Tibial nerve (tissue), 4 donors: ENCODE measurements at regions not wholly inside any gene's neighbourhood (a gene's known extent, or its start where the extent isn't known, plus 50 kb on each side); places are given as distances from the start of the nearest gene placed in this dataset.
"Not testable (repeated sequence)": the region's sequence is repeated elsewhere in the genome, so short reads cannot be mapped to it uniquely, and the experiment has no call there.

Experiments used
- DNase-seq, 2 donors: peaks; one replicate each; pipeline ENCODE4 v3.0.0-alpha.2; 2019; ENCODE audit warnings: low spot score in 2 of 2
- H3K27ac ChIP-seq, 4 donors: fragments of 200-600 bp; sonication (generic) in 3 of 4; one replicate each; pipeline ENCODE4 v1.5.1; 2017 to 2019; ENCODE audit warnings: mild to moderate bottlenecking in 1 of 4
- H3K27me3 ChIP-seq, 2 donors: fragments of 200-600 bp; sonication (generic) in 1 of 2; one replicate each; pipeline versions ENCODE4 v1.5.1 to v1.6.0; 2017 to 2019
- H3K36me3 ChIP-seq, 3 donors: fragments of 200-600 bp; sonication (generic); one replicate each; pipeline ENCODE4 v1.5.1; 2018 to 2019
- H3K4me1 ChIP-seq, 4 donors: fragments of 200-600 bp; sonication (generic) in 3 of 4; one replicate each; pipeline ENCODE4 v1.5.1; 2017 to 2019
- H3K4me3 ChIP-seq, 4 donors: fragments of 200-600 bp; sonication (generic) in 3 of 4; one replicate each; pipeline ENCODE4 v1.5.1; 2017 to 2019; ENCODE audit warnings: mild to moderate bottlenecking in 1 of 4, moderate library complexity in 1 of 4
- H3K9me3 ChIP-seq, 4 donors: fragments of 200-600 bp; sonication (generic) in 3 of 4; one replicate each; pipeline ENCODE4 v1.5.1; 2017 to 2019
- EP300 ChIP-seq, 2 donors: sonication (generic); formaldehyde crosslinking; IDR thresholded peaks; one replicate each; pipeline ENCODE4 v1.6.1; 2017; ENCODE audit warnings: antibody characterized with exemption in 2 of 2, mild to moderate bottlenecking in 1 of 2
- POLR2A ChIP-seq, 2 donors: fragments of 450-650 bp; IDR thresholded peaks; one replicate each; pipeline ENCODE4 v1.6.1; 2017; ENCODE audit warnings: antibody characterized with exemption in 2 of 2, mild to moderate bottlenecking in 2 of 2, moderate library complexity in 2 of 2
- WGBS, 2 donors: methylation state at CpG; one replicate each; pipeline ENCODE4 v1.1.5; 2018; 5-methylcytosine and 5-hydroxymethylcytosine counted together
- TF ChIP-seq, protein P1 (sequence below), 5 experiments: fragments of 200-600 bp in 3 of 5; fragments of 450-650 bp in 2 of 5; sonication (generic) in 3 of 5; IDR thresholded peaks; one replicate each; pipeline ENCODE4 v1.5.1; 2016 to 2019; ENCODE audit warnings: antibody characterized with exemption in 5 of 5, mild to moderate bottlenecking in 3 of 5, moderate library complexity in 2 of 5

DNA sequence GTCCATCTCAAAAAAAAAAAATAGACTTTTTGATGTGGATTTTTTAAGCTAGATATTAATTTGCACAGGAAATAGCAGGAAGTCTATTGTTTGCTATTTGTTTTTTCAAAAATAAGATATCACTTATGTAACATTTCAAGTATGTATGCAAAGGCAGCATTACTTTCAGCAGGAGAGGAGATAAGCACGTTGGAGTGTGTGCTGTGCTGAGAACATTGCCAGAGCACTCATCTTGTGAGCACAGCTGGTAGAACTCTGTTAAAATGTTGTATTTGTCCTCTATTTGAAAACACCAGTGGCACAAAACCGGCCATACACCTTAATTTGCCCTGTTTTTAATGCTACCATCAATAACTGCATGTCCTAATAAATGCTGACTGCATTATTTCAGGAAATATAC is 1061.9 kb upstream of the CDH18 start:
- TF ChIP-seq EP300 (IDR thresholded peaks at IDR 0.05) (no peak), POLR2A (IDR thresholded peaks at IDR 0.05) (no peak)
- TF ChIP-seq, protein P1, sequence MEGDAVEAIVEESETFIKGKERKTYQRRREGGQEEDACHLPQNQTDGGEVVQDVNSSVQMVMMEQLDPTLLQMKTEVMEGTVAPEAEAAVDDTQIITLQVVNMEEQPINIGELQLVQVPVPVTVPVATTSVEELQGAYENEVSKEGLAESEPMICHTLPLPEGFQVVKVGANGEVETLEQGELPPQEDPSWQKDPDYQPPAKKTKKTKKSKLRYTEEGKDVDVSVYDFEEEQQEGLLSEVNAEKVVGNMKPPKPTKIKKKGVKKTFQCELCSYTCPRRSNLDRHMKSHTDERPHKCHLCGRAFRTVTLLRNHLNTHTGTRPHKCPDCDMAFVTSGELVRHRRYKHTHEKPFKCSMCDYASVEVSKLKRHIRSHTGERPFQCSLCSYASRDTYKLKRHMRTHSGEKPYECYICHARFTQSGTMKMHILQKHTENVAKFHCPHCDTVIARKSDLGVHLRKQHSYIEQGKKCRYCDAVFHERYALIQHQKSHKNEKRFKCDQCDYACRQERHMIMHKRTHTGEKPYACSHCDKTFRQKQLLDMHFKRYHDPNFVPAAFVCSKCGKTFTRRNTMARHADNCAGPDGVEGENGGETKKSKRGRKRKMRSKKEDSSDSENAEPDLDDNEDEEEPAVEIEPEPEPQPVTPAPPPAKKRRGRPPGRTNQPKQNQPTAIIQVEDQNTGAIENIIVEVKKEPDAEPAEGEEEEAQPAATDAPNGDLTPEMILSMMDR (IDR thresholded peaks at IDR 0.05) = no peak
- WGBS, 2 donors = 53 to 65% methylated on average over 2 of the region's 2 CpGs
- H3K36me3 ChIP-seq = no peaks in the 10 kb centered on the region
- H3K9me3 ChIP-seq = no peaks in the 10 kb centered on the region
- no peak overlapping the region for H3K4me3 ChIP-seq
- H3K4me1 ChIP-seq = no peaks in the 10 kb centered on the region
- DNase-seq = no peak
- H3K27ac ChIP-seq = no peak overlapping the region
- H3K27me3 ChIP-seq = no peaks in the 10 kb centered on the region

DNA sequence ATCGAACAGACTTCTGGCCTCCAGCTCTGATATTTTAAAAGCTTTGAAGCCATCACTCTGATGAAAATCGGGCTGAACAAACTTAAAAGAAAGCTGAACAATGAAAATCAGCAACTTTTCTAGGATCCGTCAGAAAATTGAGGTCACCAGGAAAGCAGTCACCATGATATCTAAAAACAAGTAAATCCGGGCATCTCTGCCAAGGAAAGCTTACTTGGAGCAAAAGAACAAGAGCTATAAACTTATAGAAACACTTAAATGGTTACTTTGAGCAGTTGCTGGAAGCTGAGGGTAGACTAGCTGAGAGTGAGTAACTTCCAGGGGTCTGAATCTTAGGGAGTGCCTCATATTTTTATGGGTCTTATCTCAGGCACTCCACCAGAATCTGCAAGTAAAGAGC is 1043.0 kb upstream of the CDH18 start:
- WGBS, 2 donors = 77 to 79% methylated on average over 4 of the region's 4 CpGs

DNA sequence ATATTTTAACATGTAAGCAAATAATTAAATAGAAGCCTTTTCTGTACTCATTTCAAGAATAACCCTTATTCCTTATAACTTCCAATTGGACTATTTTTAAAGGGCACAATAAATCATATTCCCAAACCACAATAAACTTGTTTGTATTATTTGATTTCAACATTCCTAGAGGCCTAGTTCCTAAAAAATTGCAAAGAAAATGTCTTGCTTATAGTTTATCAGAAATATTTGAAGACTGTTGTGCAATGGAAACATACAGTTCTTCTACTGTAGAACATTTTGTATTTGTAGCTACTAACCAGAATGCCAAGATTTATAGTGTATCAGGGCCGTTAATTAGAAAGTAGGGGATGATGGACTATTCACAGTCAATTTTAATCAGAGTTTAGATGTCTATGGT is 1037.0 kb upstream of the CDH18 start:
- WGBS, 2 donors = 47 to 53% methylated on average over 1 of the region's 1 CpG
- no peaks in the 10 kb centered on the region for H3K36me3 ChIP-seq
- no peaks in the 10 kb centered on the region for H3K4me1 ChIP-seq
- H3K27me3 ChIP-seq = no peaks in the 10 kb centered on the region
- no peak overlapping the region for H3K27ac ChIP-seq
- no peak overlapping the region for H3K4me3 ChIP-seq
- DNase-seq = no peak
- TF ChIP-seq POLR2A (IDR thresholded peaks at IDR 0.05) = no peak
- TF ChIP-seq, protein P1 (IDR thresholded peaks at IDR 0.05) = no peak
- no peak for TF ChIP-seq EP300 (IDR thresholded peaks at IDR 0.05)
- peaks cover 0 to 14% (median 0%) of the 10 kb centered on the region in 4 donors for H3K9me3 ChIP-seq

More for the DNA sequence above, 1043.0 kb upstream of the CDH18 start:
- H3K4me1 ChIP-seq = no peaks in the 10 kb centered on the region
- no peaks in the 10 kb centered on the region for H3K27me3 ChIP-seq
- H3K4me3 ChIP-seq = no peak overlapping the region
- no peaks in the 10 kb centered on the region for H3K9me3 ChIP-seq
- no peaks in the 10 kb centered on the region for H3K36me3 ChIP-seq
- TF ChIP-seq EP300 (IDR thresholded peaks at IDR 0.05) (no peak), POLR2A (IDR thresholded peaks at IDR 0.05) (no peak)
- TF ChIP-seq, protein P1 (IDR thresholded peaks at IDR 0.05) = no peak
- DNase-seq = no peak
- no peak overlapping the region for H3K27ac ChIP-seq

DNA sequence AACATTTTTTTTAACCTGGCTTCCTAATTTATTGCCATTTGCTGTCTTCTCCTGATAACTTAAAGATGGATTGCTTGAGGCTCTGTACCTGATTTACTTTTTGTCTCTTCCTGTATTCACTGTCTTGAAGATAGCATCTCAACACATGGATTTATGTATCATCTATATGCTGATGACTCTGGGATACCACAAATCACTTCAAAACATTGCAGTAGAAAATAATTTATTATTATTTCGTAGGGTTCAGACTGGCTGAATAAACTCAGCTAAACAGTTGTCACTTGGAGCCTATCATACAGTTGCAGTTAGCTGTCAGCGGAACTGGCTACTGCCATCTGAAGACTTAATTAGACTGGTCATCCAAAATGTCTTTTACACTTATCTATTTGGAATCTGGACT is 1025.2 kb upstream of the CDH18 start:
- H3K9me3 ChIP-seq = no peaks in the 10 kb centered on the region
- TF ChIP-seq, protein P1 (IDR thresholded peaks at IDR 0.05) = no peak
- TF ChIP-seq EP300 (IDR thresholded peaks at IDR 0.05) (no peak), POLR2A (IDR thresholded peaks at IDR 0.05) (no peak)
- no peaks in the 10 kb centered on the region for H3K36me3 ChIP-seq
- no peaks in the 10 kb centered on the region for H3K27me3 ChIP-seq
- H3K4me3 ChIP-seq = no peak overlapping the region
- no peak for DNase-seq
- no peak overlapping the region for H3K27ac ChIP-seq
- H3K4me1 ChIP-seq = no peaks in the 10 kb centered on the region
- WGBS, 2 donors = 46 to 48% methylated on average over 2 of the region's 2 CpGs

DNA sequence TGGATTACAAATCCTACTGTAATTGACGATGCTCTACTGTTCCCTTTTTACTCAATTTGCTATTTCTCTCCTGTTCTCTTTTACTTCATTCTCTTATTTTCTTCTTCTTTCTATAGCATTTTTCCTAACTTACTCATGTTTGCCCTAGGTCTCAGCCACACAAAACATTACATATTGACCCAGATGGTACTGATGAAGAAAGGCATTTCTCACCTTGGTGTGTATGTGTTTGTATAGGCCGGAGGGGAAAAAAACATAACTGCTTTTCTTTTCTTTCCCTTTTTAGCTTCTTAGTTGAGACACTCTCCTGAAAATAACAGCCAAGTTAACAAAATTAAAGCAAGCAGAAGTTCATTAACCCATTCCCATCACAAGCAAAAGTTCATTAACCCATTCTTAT is 1019.8 kb upstream of the CDH18 start:
- Histone ChIP-seq H3K9me3 (no peaks in the 10 kb centered on the region), H3K27ac (no peak overlapping the region), H3K4me3 (no peak overlapping the region), H3K27me3 (no peaks in the 10 kb centered on the region), H3K4me1 (no peaks in the 10 kb centered on the region), H3K36me3 (no peaks in the 10 kb centered on the region)
- 67 to 77% methylated on average over 2 of the region's 2 CpGs for whole genome bisulfite sequencing, 2 donors
- DNase-seq = no peak
- TF ChIP-seq, protein P1 (IDR thresholded peaks at IDR 0.05) = no peak
- TF ChIP-seq POLR2A (IDR thresholded peaks at IDR 0.05) (no peak), EP300 (IDR thresholded peaks at IDR 0.05) (no peak)

DNA sequence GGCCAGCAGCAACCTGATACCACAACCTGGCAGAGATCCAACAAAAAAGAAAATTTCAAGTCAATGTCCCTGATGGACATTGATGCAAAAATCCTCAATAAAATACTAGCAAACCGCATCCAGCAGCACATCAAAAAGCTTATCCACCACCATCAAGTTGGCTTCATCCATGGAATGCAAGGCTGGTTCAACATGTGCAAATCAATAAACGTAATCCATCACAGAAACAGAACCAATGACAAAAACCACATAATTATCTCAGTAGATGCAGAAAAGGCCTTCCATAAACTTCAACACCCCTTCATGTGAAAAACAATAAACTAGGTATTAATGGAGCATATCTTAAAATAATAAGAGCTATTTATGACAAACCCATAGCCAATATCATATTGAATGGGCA is 1000.9 kb upstream of the CDH18 start:
- H3K9me3 ChIP-seq = not testable (repeated sequence)

More for the DNA sequence above, 1000.9 kb upstream of the CDH18 start:
- not testable (repeated sequence) for H3K4me3 ChIP-seq, H3K36me3 ChIP-seq, DNase-seq, H3K27me3 ChIP-seq, H3K27ac ChIP-seq, H3K4me1 ChIP-seq
- 62 to 71% methylated on average over 2 of the region's 2 CpGs for WGBS, 2 donors
